GM21786 (cell line): ENCODE measurements at regions not wholly inside any gene's neighbourhood (a gene's known extent, or its start where the extent isn't known, plus 50 kb on each side); places are given as distances from the start of the nearest gene placed in this dataset.

ENCODE experiments used
- ATAC-seq: cut with Tn5 transposase; IDR thresholded peaks from one replicate; pipeline ENCODE4 v1.9.1; 2021; ENCODE audit not compliant: unreplicated experiment

DNA sequence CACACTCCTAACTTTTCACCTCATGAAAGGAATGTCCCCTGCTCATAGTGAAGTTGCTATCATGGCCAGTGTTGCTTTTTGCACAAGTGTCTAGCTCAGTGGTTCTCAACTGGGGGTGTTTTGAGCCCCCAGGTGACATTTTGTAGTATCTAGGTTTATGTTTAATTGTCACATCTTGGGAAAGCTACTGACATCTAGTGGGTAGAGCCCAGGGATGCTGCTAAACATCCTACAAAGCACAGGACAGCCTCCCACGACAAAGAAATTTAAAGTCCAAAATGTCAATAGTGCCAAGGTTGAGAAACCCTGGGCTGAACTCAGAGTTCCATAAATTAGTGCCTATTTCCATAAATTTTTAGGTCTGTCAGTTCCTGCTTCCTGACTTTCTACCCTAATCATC, 70.7 kb upstream of the HCCS start:
- ATAC-seq: no peak

DNA sequence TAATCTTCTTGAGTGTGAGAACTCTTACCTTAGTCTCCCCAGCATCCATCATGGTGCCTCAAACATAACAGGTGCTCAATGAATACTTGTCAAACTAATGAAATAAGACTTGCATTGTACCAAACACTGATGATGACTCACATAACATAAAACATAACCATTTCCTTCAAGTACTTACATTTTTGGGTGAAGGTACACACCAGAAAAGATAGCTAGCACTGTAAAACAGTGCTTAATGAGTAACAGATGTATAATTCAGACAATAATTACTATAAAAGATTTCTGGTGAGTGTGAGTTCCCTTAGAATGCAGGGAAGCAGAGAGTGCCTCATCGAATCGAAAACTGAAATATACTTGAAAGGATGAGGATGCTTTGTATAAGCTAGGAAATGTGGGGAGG, 70.1 kb upstream of the HCCS start:
- no peak for ATAC-seq

DNA sequence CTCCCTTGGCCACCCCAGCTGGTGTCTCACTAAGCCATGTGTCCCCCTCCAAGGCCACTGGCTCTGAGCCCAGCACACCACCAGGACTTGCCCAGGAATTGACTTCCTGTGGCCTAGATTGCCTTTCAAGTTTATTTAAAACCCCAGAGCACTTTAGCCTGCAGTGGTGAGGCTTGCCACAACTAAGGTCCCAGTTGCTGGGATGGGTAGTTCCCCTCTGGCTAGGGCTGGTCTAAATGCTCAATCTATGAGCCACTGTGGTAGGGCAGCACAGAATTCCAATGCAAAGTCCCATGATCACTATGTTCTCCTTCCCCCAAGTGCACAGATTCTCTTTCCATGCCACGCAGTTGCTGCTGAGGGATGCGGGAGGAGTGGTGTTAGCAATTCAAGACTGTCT, 61.1 kb upstream of the HCCS start:
- no peak for ATAC-seq

DNA sequence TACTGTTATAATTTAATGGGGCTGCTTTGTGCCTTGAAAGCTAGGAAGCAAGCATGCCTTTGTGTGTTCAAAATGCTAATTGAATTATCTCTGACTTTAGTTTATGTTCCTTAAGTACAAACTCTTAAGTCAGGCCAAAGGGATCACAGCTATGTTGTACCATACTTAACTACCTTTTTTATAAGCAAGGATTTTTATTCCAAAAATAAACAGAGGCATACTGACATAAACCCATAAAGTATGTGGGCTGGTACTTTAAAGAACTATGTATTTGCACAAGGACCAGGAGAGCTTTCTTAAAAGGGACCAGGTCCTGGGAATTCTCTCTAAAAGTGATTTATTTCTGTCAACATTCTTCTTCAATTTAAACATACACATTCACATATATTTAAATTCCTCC, 57.8 kb upstream of the HCCS start:
- no peak for ATAC-seq

DNA sequence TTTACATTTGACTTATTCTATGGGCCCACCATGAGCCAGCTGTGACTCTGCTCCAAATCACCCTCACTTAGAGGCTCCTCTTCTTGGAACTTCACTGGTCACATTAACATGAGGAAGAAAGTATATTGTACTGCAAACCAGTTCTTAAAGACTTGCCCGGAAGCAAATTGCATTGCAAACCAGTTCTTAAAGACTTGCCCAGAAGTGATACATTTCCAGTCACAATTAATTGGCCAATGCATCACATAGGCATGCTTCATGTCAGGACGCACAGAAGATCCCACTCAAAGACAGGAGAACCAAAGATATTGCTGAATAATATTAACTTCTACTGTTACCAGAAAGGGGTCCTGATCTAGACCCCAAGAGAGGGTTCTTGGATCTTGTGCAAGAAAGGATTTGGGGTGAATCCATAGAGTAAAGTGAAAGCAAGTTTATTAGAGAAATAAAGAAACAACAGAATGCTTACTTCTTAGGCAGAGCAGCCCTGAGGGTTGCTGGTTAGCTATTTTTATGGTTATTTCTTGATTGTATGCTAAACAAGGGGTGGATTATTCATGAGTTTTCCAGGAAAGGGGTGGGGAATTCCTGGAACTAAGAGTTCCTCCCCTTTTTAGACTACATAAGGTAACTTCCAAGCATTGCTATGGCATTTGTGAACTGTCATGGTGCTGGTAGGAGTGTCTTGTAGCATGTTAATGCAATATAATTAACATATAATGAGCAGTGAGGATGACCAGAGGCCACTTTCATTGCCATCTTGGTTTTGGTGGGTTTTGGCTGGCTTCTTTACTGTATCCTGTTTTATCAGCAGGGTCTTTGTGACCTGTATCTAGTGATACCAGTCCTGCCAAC, 54.6 kb upstream of the HCCS start:
- ATAC-seq: no peak

DNA sequence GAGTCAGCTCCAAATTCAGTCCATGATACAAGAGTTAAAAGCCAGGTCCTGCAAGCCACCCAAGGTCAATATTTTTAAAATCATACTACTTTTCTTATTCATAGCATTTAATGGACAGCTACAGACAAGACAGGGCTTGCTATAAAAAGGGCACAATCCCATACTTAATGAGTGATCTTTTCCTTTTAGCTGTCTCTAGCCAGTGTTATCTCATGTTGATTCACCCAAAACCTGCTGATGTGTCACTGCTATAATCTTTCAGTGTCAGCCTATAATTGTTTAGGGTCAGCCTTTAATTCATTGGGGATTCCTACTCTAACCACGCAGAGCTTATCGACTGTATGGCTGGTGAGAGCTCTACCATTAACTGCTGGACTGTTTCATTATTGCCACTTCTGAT, 51.2 kb upstream of the HCCS start:
- ATAC-seq: no peak
